OCI-LY7 (cell line): ENCODE measurements at regions not wholly inside any gene's neighbourhood (a gene's known extent, or its start where the extent isn't known, plus 50 kb on each side); places are given as distances from the start of the nearest gene placed in this dataset.
"Not testable (repeated sequence)": the region's sequence is repeated elsewhere in the genome, so short reads cannot be mapped to it uniquely, and the experiment has no call there.

Experiments
- BruUV-seq: library from RNA; stranded (reverse); fragments of 400-500 nt; replicated peaks from 2 replicates; lab custom pipeline; 2021; lab: Mats Ljungman, UMichigan
- CTCF ChIA-PET: fragments of 300-600 bp; sonication (Branson Sonifier 250); formaldehyde crosslinking; loops from one replicate; lab custom pipeline; 2022; ENCODE audit warnings: antibody characterized with exemption; ENCODE audit not compliant: unreplicated experiment; lab: Charles Lee
- POLR2A ChIA-PET: fragments of 300-600 bp; sonication (Branson Sonifier 250); formaldehyde crosslinking; loops from one replicate; lab custom pipeline; 2022; ENCODE audit warnings: antibody characterized with exemption; lab: Charles Lee
- DNase-seq: peaks from one replicate; pipeline ENCODE4 v3.0.0-alpha.2; 2015; ENCODE audit warnings: low spot score
- H2AFZ ChIP-seq: fragments of 200-600 bp; sonication (generic), shearing (Covaris generic); 2 replicates; pipeline ENCODE4 v1.6.1; 2014; ENCODE audit warnings: mild to moderate bottlenecking, antibody characterized with exemption, low read length, moderate library complexity
- H3K27ac ChIP-seq: fragments of 200-600 bp; sonication (generic); 2 replicates; pipeline ENCODE4 v1.5.1; 2014; ENCODE audit warnings: mixed run types, low read depth, mild to moderate bottlenecking, moderate library complexity, low read length, inconsistent platforms; ENCODE audit not compliant: poor library complexity, severe bottlenecking
- H3K36me3 ChIP-seq: fragments of 200-600 bp; sonication (generic); 2 replicates; pipeline ENCODE4 v1.6.1; 2014; ENCODE audit warnings: mild to moderate bottlenecking, antibody characterized with exemption, low read length, moderate library complexity, mixed read lengths; ENCODE audit not compliant: insufficient read depth
- H3K4me1 ChIP-seq: fragments of 200-600 bp; sonication (generic); 2 replicates; pipeline ENCODE4 v1.5.1; 2014; ENCODE audit warnings: mild to moderate bottlenecking, low read length; ENCODE audit not compliant: insufficient read depth, poor library complexity, severe bottlenecking
- H3K4me2 ChIP-seq: fragments of 200-600 bp; sonication (generic); 2 replicates; pipeline ENCODE4 v1.6.1; 2014; ENCODE audit warnings: mild to moderate bottlenecking, low read length
- H3K4me3 ChIP-seq: fragments of 200-600 bp; sonication (generic); 2 replicates; pipeline ENCODE4 v1.5.1; 2014; ENCODE audit warnings: mild to moderate bottlenecking, low read depth, low read length; ENCODE audit not compliant: poor library complexity, severe bottlenecking
- H3K79me2 ChIP-seq: fragments of 200-600 bp; sonication (generic); 2 replicates; pipeline ENCODE4 v1.6.1; 2016; ENCODE audit warnings: low read depth, mild to moderate bottlenecking, low read length, moderate library complexity, mixed read lengths; ENCODE audit not compliant: insufficient read depth
- H3K9me2 ChIP-seq: fragments of 200-600 bp; sonication (generic); 2 replicates; pipeline ENCODE4 v1.6.1; 2016; ENCODE audit warnings: mild to moderate bottlenecking, low read length, mixed read lengths; ENCODE audit not compliant: insufficient read depth
- H3K9me3 ChIP-seq: fragments of 200-600 bp; sonication (generic); 2 replicates; pipeline ENCODE4 v1.6.1; 2014; ENCODE audit warnings: mild to moderate bottlenecking, mixed run types, low read length, mixed read lengths
- H4K20me1 ChIP-seq: fragments of 200-600 bp; sonication (generic); 2 replicates; pipeline ENCODE4 v1.6.1; 2014; ENCODE audit warnings: mild to moderate bottlenecking, antibody characterized with exemption, low read length, moderate library complexity, mixed read lengths; ENCODE audit not compliant: insufficient read depth
- EZH2phosphoT487 ChIP-seq: fragments of 200-600 bp; sonication (generic); IDR thresholded peaks from 2 replicates; pipeline ENCODE4 v1.6.1; 2018; ENCODE audit warnings: low read depth, borderline replicate concordance, mild to moderate bottlenecking, mixed run types, antibody characterized with exemption, low read length, moderate library complexity, mixed read lengths
- intact Hi-C: fragments of 100-400 bp; cut with micrococcal nuclease; formaldehyde crosslinking; loops from one replicate; pipeline ENCODE4 v1.10.0; 2022; ENCODE audit not compliant: unreplicated experiment
- TF ChIP-seq, protein P1 (sequence below): fragments of 200-600 bp; sonication (generic); conservative IDR thresholded peaks from 2 replicates; pipeline ENCODE4 v1.5.1; 2014; ENCODE audit warnings: mild to moderate bottlenecking, antibody characterized with exemption, low read length, moderate library complexity, mixed read lengths

DNA sequence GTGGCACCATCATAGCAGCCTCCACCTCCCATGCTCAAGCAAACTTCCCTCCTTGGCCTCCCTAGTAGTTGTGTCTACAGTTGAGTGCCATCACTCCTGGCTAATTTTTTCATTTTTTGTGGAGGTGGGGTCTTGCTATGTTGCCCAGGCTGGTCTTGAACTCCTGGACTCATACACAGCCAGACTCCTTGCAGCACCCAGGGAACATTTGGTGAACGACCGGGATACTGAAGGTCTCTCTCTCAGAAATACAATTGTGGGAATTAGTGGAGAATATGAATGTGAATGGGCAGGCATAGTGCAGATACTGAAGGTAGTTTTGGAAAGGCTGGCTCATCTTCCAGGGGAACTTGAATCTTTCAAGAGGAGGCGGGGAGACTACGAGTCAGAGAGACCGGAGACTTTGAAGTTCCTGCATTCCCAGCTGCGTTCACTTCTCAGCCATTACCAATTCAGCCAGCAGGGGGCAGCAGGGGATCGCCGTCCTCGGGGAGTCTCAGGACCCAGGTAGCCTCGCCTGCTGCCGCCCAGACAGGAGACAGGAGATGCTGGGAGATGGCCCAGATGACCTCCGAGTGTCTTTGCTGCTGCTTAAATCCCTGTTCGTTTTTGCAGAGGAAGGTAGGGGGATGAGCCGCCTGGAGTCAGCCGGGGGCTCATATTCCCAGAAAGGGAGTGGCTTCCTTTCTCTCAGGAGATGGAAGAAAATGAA is 68.6 kb downstream of the HAPSTR1 start:
- no peaks in the 10 kb centered on the region for H3K9me3 ChIP-seq
- no TSS peak for BruUV-seq
- H3K27ac ChIP-seq: no peak overlapping the region
- H2AFZ ChIP-seq: no peak overlapping the region
- ChIA-PET POLR2A (no interaction called here), CTCF (no interaction called here)
- H3K9me2 ChIP-seq: no peaks in the 10 kb centered on the region
- intact Hi-C loops: loop anchor here (2.0 kb wide), 1 partner anchor 65 kb away; no protein-coding TSS in a partner anchor
- no peaks in the 10 kb centered on the region for H3K4me1 ChIP-seq
- no peak overlapping the region for H3K4me2 ChIP-seq
- H3K4me3 ChIP-seq: no peak overlapping the region
- TF ChIP-seq, protein P1, sequence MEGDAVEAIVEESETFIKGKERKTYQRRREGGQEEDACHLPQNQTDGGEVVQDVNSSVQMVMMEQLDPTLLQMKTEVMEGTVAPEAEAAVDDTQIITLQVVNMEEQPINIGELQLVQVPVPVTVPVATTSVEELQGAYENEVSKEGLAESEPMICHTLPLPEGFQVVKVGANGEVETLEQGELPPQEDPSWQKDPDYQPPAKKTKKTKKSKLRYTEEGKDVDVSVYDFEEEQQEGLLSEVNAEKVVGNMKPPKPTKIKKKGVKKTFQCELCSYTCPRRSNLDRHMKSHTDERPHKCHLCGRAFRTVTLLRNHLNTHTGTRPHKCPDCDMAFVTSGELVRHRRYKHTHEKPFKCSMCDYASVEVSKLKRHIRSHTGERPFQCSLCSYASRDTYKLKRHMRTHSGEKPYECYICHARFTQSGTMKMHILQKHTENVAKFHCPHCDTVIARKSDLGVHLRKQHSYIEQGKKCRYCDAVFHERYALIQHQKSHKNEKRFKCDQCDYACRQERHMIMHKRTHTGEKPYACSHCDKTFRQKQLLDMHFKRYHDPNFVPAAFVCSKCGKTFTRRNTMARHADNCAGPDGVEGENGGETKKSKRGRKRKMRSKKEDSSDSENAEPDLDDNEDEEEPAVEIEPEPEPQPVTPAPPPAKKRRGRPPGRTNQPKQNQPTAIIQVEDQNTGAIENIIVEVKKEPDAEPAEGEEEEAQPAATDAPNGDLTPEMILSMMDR: peak; percentile 81
- TF ChIP-seq EZH2phosphoT487: no peak
- no peaks in the 10 kb centered on the region for H3K79me2 ChIP-seq
- peak; percentile 58 for DNase-seq
- H3K36me3 ChIP-seq: no peaks in the 10 kb centered on the region
- H4K20me1 ChIP-seq: no peaks in the 10 kb centered on the region

DNA sequence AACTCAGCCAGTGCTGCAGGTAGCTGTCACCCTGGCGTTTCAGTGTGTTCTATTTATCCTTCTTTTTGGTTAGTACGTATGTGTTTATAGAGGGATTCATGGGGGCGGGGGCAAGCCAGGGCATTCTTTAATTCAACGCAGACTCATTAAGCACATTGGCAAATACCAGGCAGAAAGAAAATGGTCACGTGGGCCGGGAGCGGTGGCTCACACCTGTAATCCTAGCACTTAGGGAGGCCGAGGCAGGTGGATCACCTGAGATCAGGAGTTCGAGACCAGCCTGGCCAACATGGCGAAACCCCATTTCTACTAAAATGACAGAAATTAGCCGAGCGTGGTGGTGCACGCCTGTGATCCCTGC is 69.1 kb downstream of the HAPSTR1 start:
- Histone ChIP-seq H3K9me3 (no peaks in the 10 kb centered on the region), H3K27ac (no peak overlapping the region), H4K20me1 (no peaks in the 10 kb centered on the region), H3K9me2 (no peaks in the 10 kb centered on the region), H3K4me2 (no peak overlapping the region), H3K79me2 (no peaks in the 10 kb centered on the region), H3K4me1 (no peaks in the 10 kb centered on the region), H2AFZ (no peak overlapping the region), H3K36me3 (no peaks in the 10 kb centered on the region), H3K4me3 (no peak overlapping the region)
- no TSS peak for BruUV-seq
- POLR2A ChIA-PET: interaction anchor here (0.6 to 0.7 kb wide), 2 partner anchors 69 to 1356 kb away, joined by 3 to 4 read pairs; partner anchors contain the start of gene HAPSTR1
- intact Hi-C loops: loop anchor here (2.0 kb wide), 1 partner anchor 64 kb away; no protein-coding TSS in a partner anchor
- CTCF ChIA-PET: no interaction called here
- DNase-seq: no peak
- TF ChIP-seq, protein P1: no peak
- no peak for TF ChIP-seq EZH2phosphoT487

DNA sequence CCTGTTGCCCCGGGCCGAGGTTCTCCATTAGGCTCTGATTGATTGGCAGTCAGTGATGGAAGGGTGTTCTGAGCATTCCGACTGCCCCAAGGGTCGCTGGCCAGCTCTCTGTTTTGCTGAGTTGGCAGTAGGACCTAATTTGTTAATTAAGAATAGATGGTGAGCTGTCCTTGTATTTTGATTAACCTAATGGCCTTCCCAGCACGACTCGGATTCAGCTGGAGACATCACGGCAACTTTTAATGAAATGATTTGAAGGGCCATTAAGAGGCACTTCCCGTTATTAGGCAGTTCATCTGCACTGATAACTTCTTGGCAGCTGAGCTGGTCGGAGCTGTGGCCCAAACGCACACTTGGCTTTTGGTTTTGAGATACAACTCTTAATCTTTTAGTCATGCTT is 74.2 kb downstream of the HAPSTR1 start:
- Histone ChIP-seq H3K9me3 (no peaks in the 10 kb centered on the region), H3K27ac (no peak overlapping the region), H3K79me2 (no peaks in the 10 kb centered on the region), H3K36me3 (no peaks in the 10 kb centered on the region), H3K9me2 (no peaks in the 10 kb centered on the region), H3K4me1 (peaks cover 7% of the 10 kb centered on the region), H4K20me1 (no peaks in the 10 kb centered on the region), H3K4me2 (no peak overlapping the region), H2AFZ (no peak overlapping the region), H3K4me3 (no peak overlapping the region)
- POLR2A ChIA-PET: no interaction called here
- CTCF ChIA-PET: no interaction called here
- no peak for DNase-seq
- BruUV-seq: no TSS peak
- intact Hi-C loops: no loop called here
- TF ChIP-seq, protein P1: no peak
- TF ChIP-seq EZH2phosphoT487: no peak

DNA sequence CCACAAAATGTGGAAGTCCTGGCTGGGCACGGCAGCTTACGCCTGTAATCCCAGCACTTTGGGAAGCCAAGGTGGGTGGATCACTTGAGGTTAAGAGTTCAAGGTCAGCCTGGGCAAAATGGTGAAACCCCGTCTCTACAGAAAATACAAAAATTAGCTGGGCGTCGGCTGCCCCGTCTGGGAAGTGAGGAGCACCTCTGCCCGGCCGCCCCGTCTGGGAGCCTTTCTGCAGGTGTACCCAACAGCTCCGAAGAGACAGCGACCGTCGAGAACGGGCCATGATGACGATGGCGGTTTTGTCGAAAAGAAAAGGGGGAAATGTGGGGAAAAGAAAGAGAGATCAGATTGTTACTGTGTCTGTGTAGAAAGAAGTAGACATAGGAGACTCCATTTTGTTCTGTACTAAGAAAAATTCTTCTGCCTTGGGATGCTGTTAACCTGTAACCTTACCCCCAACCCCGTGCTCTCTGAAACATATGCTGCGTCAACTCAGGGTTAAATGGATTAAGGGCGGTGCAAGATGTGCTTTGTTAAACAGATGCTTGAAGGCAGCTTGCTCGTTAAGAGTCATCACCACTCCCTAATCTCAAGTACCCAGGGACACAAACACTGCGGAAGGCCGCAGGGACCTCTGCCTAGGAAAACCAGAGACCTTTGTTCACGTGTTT is 75.0 kb downstream of the HAPSTR1 start:
- H3K4me1 ChIP-seq, intact Hi-C loops, H3K9me3 ChIP-seq, H4K20me1 ChIP-seq, H3K79me2 ChIP-seq, H3K4me3 ChIP-seq, H3K4me2 ChIP-seq, H3K27ac ChIP-seq, H2AFZ ChIP-seq, H3K36me3 ChIP-seq, DNase-seq, POLR2A ChIA-PET, CTCF ChIA-PET, H3K9me2 ChIP-seq, BruUV-seq: not testable (repeated sequence)
